ENCODE measurements at regions not wholly inside any gene's neighbourhood (a gene's known extent, or its start where the extent isn't known, plus 50 kb on each side); places are given as distances from the start of the nearest gene placed in this dataset.

GRCh38 chr13:97715763-97716162, 237.7 kb upstream of the IPO5 start:
- H3K4me2 ChIP-seq (ENCODE audit: low read length) = no peak overlapping the region
- no peaks in the 10 kb centered on the region for H3K27me3 ChIP-seq (ENCODE audit: insufficient read depth, low read length)

GRCh38 chr13:97716746-97717145, 236.7 kb upstream of the IPO5 start:
- Histone ChIP-seq H3F3A (ENCODE audit: insufficient read depth, low read length) (no peaks in the 10 kb centered on the region), H3K27me3 (ENCODE audit: insufficient read depth, low read length) (no peaks in the 10 kb centered on the region), H3K9me3 (ENCODE audit: low read length) (no peaks in the 10 kb centered on the region), H3K79me2 (ENCODE audit: insufficient read depth, low read length) (no peaks in the 10 kb centered on the region), H2AFZ (ENCODE audit: low read length) (no peak overlapping the region), H3K9ac (ENCODE audit: low read length) (no peak overlapping the region), H3K27ac (ENCODE audit: low read depth, low read length, poor library complexity, severe bottlenecking) (no peak overlapping the region), H3K4me1 (ENCODE audit: insufficient read depth, low read length, severe bottlenecking) (no peaks in the 10 kb centered on the region), H3K36me3 (ENCODE audit: insufficient read depth, low read length) (no peaks in the 10 kb centered on the region), H4K20me1 (ENCODE audit: insufficient read depth, low read length) (no peaks in the 10 kb centered on the region), H3K4me3 (ENCODE audit: low read depth, low read length, poor library complexity, severe bottlenecking) (no peak overlapping the region), H3K9me2 (ENCODE audit: low read depth, low read length) (no peaks in the 10 kb centered on the region), H3K4me2 (ENCODE audit: low read length) (no peak overlapping the region)
- TF ChIP-seq CTCF (IDR thresholded peaks at IDR 0.05; ENCODE audit: low read length) = no peak
- no peak for TF ChIP-seq EZH2 (IDR thresholded peaks at IDR 0.05; ENCODE audit: borderline replicate concordance, low read length)

More at GRCh38 chr13:97715763-97716162, 237.7 kb upstream of the IPO5 start:
- Histone ChIP-seq H3K4me1 (ENCODE audit: insufficient read depth, low read length, severe bottlenecking) (no peaks in the 10 kb centered on the region), H3K79me2 (ENCODE audit: insufficient read depth, low read length) (no peaks in the 10 kb centered on the region), H3K4me3 (ENCODE audit: low read depth, low read length, poor library complexity, severe bottlenecking) (no peak overlapping the region), H2AFZ (ENCODE audit: low read length) (no peak overlapping the region), H3K9me2 (ENCODE audit: low read depth, low read length) (no peaks in the 10 kb centered on the region), H3K9ac (ENCODE audit: low read length) (no peak overlapping the region), H3K36me3 (ENCODE audit: insufficient read depth, low read length) (no peaks in the 10 kb centered on the region), H4K20me1 (ENCODE audit: insufficient read depth, low read length) (no peaks in the 10 kb centered on the region), H3F3A (ENCODE audit: insufficient read depth, low read length) (no peaks in the 10 kb centered on the region), H3K9me3 (ENCODE audit: low read length) (no peaks in the 10 kb centered on the region), H3K27ac (ENCODE audit: low read depth, low read length, poor library complexity, severe bottlenecking) (no peak overlapping the region)
- no peak for TF ChIP-seq CTCF (IDR thresholded peaks at IDR 0.05; ENCODE audit: low read length)
- no peak for TF ChIP-seq EZH2 (IDR thresholded peaks at IDR 0.05; ENCODE audit: borderline replicate concordance, low read length)

GRCh38 chr13:97719736-97720135, 233.7 kb upstream of the IPO5 start:
- TF ChIP-seq EZH2 (IDR thresholded peaks at IDR 0.05; ENCODE audit: borderline replicate concordance, low read length) (no peak), CTCF (IDR thresholded peaks at IDR 0.05; ENCODE audit: low read length) (no peak)
- Histone ChIP-seq H3K36me3 (ENCODE audit: insufficient read depth, low read length) (no peaks in the 10 kb centered on the region), H3K4me2 (ENCODE audit: low read length) (no peak overlapping the region), H4K20me1 (ENCODE audit: insufficient read depth, low read length) (no peaks in the 10 kb centered on the region), H3K9me2 (ENCODE audit: low read depth, low read length) (no peaks in the 10 kb centered on the region), H3F3A (ENCODE audit: insufficient read depth, low read length) (no peaks in the 10 kb centered on the region), H3K9ac (ENCODE audit: low read length) (no peak overlapping the region), H3K4me1 (ENCODE audit: insufficient read depth, low read length, severe bottlenecking) (no peaks in the 10 kb centered on the region), H3K4me3 (ENCODE audit: low read depth, low read length, poor library complexity, severe bottlenecking) (no peak overlapping the region), H3K9me3 (ENCODE audit: low read length) (no peaks in the 10 kb centered on the region), H2AFZ (ENCODE audit: low read length) (no peak overlapping the region), H3K27me3 (ENCODE audit: insufficient read depth, low read length) (no peaks in the 10 kb centered on the region), H3K27ac (ENCODE audit: low read depth, low read length, poor library complexity, severe bottlenecking) (no peak overlapping the region), H3K79me2 (ENCODE audit: insufficient read depth, low read length) (no peaks in the 10 kb centered on the region)

All from OCI-LY1 (cell line).